ENCODE measurements at regions not wholly inside any gene's neighbourhood (a gene's known extent, or its start where the extent isn't known, plus 50 kb on each side); places are given as distances from the start of the nearest gene placed in this dataset.
"Not testable (repeated sequence)": the region's sequence is repeated elsewhere in the genome, so short reads cannot be mapped to it uniquely, and the experiment has no call there.

- H3K4me3 ChIP-seq (ENCODE audit: low read length) = no peak overlapping the region
- H3K36me3 ChIP-seq (ENCODE audit: control insufficient read depth, insufficient read depth, low read length) = no peaks in the 10 kb centered on the region
- no peak overlapping the region for H3K27ac ChIP-seq (ENCODE audit: low read length)
- no peak for DNase-seq (ENCODE audit: low read depth, low spot score)
- H3K4me1 ChIP-seq (ENCODE audit: control insufficient read depth, insufficient read depth, low read length) = no peaks in the 10 kb centered on the region
- peaks cover 16% of the 10 kb centered on the region for H3K9me3 ChIP-seq (ENCODE audit: control insufficient read depth, insufficient read depth, low read length)
- WGBS (ENCODE audit: insufficient coverage, insufficient read length) = no CpG with 5 or more reads among the region's 2 CpGs
- H3K27me3 ChIP-seq (ENCODE audit: control insufficient read depth, insufficient read depth, low read length) = no peaks in the 10 kb centered on the region
Measured at GRCh38 chr18:70620837-70621612, 332.2 kb downstream of the SOCS6 start.

DNA sequence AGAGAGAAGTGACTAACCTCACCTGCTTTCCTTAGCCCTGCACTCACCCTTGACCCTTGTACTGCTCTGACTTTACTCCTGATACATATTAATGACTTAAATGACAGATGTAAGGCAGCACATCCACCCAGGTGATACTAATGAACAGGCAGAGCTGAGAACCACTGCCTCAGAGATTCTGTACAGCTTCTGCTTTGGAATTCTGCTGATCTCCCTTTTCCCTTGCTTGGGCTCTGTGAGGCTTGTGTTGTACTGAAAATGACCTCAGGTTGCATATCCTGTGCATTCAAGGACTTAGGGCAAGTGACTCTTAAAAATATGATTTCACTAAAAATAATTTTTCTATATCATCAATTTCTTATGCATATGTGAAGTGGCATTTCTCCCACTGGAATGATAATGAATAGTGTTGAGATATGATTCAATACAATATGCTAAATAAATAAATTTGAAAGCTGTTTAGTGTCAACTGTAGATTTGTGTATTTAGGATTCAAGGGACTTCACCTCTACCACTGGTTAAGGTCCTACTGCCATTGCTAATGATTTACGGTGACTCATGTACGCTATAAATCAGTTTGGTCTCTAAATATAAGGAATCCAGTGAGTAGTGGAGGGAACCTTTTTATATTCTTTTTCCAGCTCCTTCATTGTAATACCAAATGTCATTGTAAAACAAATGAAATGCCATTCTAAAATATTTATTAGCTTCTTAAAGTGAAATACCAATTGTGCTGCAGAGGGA is 328.3 kb downstream of the SOCS6 start:
- Histone ChIP-seq H3K27ac (ENCODE audit: low read length) (no peak overlapping the region), H3K4me3 (ENCODE audit: low read length) (no peak overlapping the region), H3K9me3 (ENCODE audit: control insufficient read depth, insufficient read depth, low read length) (peaks cover 8% of the 10 kb centered on the region), H3K4me1 (ENCODE audit: control insufficient read depth, insufficient read depth, low read length) (no peaks in the 10 kb centered on the region), H3K27me3 (ENCODE audit: control insufficient read depth, insufficient read depth, low read length) (no peaks in the 10 kb centered on the region), H3K36me3 (ENCODE audit: control insufficient read depth, insufficient read depth, low read length) (no peaks in the 10 kb centered on the region)
- DNase-seq (ENCODE audit: low read depth, low spot score) = no peak
- WGBS (ENCODE audit: insufficient coverage, insufficient read length) = no CpG with 5 or more reads among the region's 2 CpGs

- H3K27ac ChIP-seq (ENCODE audit: low read length) = no peak overlapping the region
- no peak overlapping the region for H3K4me3 ChIP-seq (ENCODE audit: low read length)
- no peaks in the 10 kb centered on the region for H3K27me3 ChIP-seq (ENCODE audit: control insufficient read depth, insufficient read depth, low read length)
- H3K9me3 ChIP-seq (ENCODE audit: control insufficient read depth, insufficient read depth, low read length) = peaks cover 4% of the 10 kb centered on the region
- WGBS (ENCODE audit: insufficient coverage, insufficient read length) = no CpG with 5 or more reads among the region's 1 CpG
- no peaks in the 10 kb centered on the region for H3K36me3 ChIP-seq (ENCODE audit: control insufficient read depth, insufficient read depth, low read length)
- DNase-seq (ENCODE audit: low read depth, low spot score) = no peak
- H3K4me1 ChIP-seq (ENCODE audit: control insufficient read depth, insufficient read depth, low read length) = no peaks in the 10 kb centered on the region
Measured at GRCh38 chr18:70600225-70600925, 311.5 kb downstream of the SOCS6 start.

DNA sequence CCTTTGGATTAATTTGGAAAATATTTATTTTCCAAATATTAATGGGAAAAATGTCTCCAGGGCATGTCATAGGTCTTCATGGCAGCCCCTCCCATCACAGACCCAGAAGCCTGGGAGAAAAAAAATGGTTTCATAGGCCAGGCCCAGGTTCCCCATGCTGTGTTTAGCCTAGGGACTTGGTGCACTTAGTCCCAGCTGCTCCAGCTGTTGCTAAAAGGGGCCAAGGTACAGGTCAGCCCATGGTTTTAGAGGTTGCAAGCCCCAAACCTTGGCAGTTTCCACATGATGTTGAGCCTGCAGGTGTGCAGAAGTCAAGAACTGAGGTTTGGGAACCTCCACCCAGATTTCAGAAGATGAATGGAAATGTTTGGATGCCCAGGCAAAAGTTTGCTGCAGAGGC is 309.6 kb downstream of the SOCS6 start:
- Histone ChIP-seq H3K27me3 (ENCODE audit: control insufficient read depth, insufficient read depth, low read length) (no peaks in the 10 kb centered on the region), H3K4me1 (ENCODE audit: control insufficient read depth, insufficient read depth, low read length) (no peaks in the 10 kb centered on the region), H3K27ac (ENCODE audit: low read length) (no peak overlapping the region), H3K9me3 (ENCODE audit: control insufficient read depth, insufficient read depth, low read length) (peaks cover 4% of the 10 kb centered on the region), H3K4me3 (ENCODE audit: low read length) (no peak overlapping the region), H3K36me3 (ENCODE audit: control insufficient read depth, insufficient read depth, low read length) (no peaks in the 10 kb centered on the region)
- no peak for DNase-seq (ENCODE audit: low read depth, low spot score)

DNA sequence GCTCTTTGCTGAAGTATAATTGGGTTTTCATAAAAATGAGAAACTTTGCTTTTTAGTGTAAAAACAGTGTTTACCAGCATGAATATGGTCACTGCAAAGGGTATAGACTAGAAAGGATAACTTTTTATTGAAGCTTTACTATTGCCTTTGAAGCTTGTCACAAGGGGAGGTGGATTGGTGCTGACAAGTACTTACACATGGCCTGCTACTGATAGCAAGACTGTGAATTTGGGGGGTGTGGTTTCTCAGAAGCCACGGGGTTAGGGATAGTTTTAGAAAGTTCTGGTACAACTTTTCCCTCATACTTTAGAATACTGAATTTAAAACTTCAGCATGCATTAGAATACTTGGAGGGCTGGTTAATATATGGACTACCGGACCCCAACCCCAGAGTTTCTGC is 294.1 kb downstream of the SOCS6 start:
- DNase-seq (ENCODE audit: low read depth, low spot score) = no peak
- Histone ChIP-seq H3K4me3 (ENCODE audit: low read length) (no peak overlapping the region), H3K4me1 (ENCODE audit: control insufficient read depth, insufficient read depth, low read length) (no peaks in the 10 kb centered on the region), H3K27me3 (ENCODE audit: control insufficient read depth, insufficient read depth, low read length) (no peaks in the 10 kb centered on the region), H3K9me3 (ENCODE audit: control insufficient read depth, insufficient read depth, low read length) (peaks cover 3% of the 10 kb centered on the region; the same call in 1 of the 2 replicates), H3K36me3 (ENCODE audit: control insufficient read depth, insufficient read depth, low read length) (no peaks in the 10 kb centered on the region), H3K27ac (ENCODE audit: low read length) (no peak overlapping the region)
- no CpG with 5 or more reads among the region's 2 CpGs for WGBS (ENCODE audit: insufficient coverage, insufficient read length)

GRCh38 chr18:70578480-70578879 is 289.6 kb downstream of the SOCS6 start:
- Histone ChIP-seq H3K27me3 (ENCODE audit: control insufficient read depth, insufficient read depth, low read length) (no peaks in the 10 kb centered on the region), H3K27ac (ENCODE audit: low read length) (no peak overlapping the region), H3K4me1 (ENCODE audit: control insufficient read depth, insufficient read depth, low read length) (no peaks in the 10 kb centered on the region), H3K9me3 (ENCODE audit: control insufficient read depth, insufficient read depth, low read length) (peaks cover 8% of the 10 kb centered on the region; the same call in 1 of the 2 replicates), H3K36me3 (ENCODE audit: control insufficient read depth, insufficient read depth, low read length) (no peaks in the 10 kb centered on the region), H3K4me3 (ENCODE audit: low read length) (no peak overlapping the region)
- WGBS (ENCODE audit: insufficient coverage, insufficient read length) = no CpG with 5 or more reads among the region's 6 CpGs
- no peak for DNase-seq (ENCODE audit: low read depth, low spot score)

GRCh38 chr18:70577023-70577420 is 288.2 kb downstream of the SOCS6 start:
- H3K27me3 ChIP-seq (ENCODE audit: control insufficient read depth, insufficient read depth, low read length) = no peaks in the 10 kb centered on the region
- WGBS (ENCODE audit: insufficient coverage, insufficient read length) = no CpG with 5 or more reads among the region's 4 CpGs
- H3K36me3 ChIP-seq (ENCODE audit: control insufficient read depth, insufficient read depth, low read length) = no peaks in the 10 kb centered on the region
- peaks cover 8% of the 10 kb centered on the region; the same call in 1 of the 2 replicates for H3K9me3 ChIP-seq (ENCODE audit: control insufficient read depth, insufficient read depth, low read length)
- no peak overlapping the region for H3K4me3 ChIP-seq (ENCODE audit: low read length)
- no peaks in the 10 kb centered on the region for H3K4me1 ChIP-seq (ENCODE audit: control insufficient read depth, insufficient read depth, low read length)
- H3K27ac ChIP-seq (ENCODE audit: low read length) = no peak overlapping the region
- no peak for DNase-seq (ENCODE audit: low read depth, low spot score)

- no peak overlapping the region for H3K4me3 ChIP-seq (ENCODE audit: low read length)
- no CpG with 5 or more reads among the region's 9 CpGs for WGBS (ENCODE audit: insufficient coverage, insufficient read length)
- H3K36me3 ChIP-seq (ENCODE audit: control insufficient read depth, insufficient read depth, low read length) = no peaks in the 10 kb centered on the region
- no peak for DNase-seq (ENCODE audit: low read depth, low spot score)
- peaks cover 8% of the 10 kb centered on the region; the same call in 1 of the 2 replicates for H3K9me3 ChIP-seq (ENCODE audit: control insufficient read depth, insufficient read depth, low read length)
- no peaks in the 10 kb centered on the region for H3K27me3 ChIP-seq (ENCODE audit: control insufficient read depth, insufficient read depth, low read length)
- H3K4me1 ChIP-seq (ENCODE audit: control insufficient read depth, insufficient read depth, low read length) = no peaks in the 10 kb centered on the region
- no peak overlapping the region for H3K27ac ChIP-seq (ENCODE audit: low read length)
Measured at GRCh38 chr18:70576276-70577022, 287.6 kb downstream of the SOCS6 start.

DNA sequence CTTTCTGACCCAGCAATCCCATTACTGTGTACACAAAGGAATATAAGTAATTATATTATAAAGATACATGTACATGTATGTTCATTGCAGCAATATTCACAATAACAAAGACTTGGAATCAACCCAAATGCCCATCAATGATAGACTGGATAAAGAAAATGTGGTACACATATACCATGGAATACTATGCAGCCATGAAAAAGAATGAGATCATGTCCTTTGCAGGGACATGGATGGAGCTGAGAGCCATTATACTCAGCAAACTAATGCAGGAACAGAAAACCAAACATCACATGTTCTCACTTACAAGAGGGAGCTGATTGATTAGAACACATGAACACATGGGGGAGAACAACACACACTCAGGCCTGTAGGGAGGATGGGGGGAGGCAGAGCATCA is 286.1 kb downstream of the SOCS6 start:
- not testable (repeated sequence) for H3K27me3 ChIP-seq (ENCODE audit: control insufficient read depth, insufficient read depth, low read length); H3K9me3 ChIP-seq (ENCODE audit: control insufficient read depth, insufficient read depth, low read length); H3K4me3 ChIP-seq (ENCODE audit: low read length); H3K27ac ChIP-seq (ENCODE audit: low read length); H3K36me3 ChIP-seq (ENCODE audit: control insufficient read depth, insufficient read depth, low read length); H3K4me1 ChIP-seq (ENCODE audit: control insufficient read depth, insufficient read depth, low read length); DNase-seq (ENCODE audit: low read depth, low spot score)

DNA sequence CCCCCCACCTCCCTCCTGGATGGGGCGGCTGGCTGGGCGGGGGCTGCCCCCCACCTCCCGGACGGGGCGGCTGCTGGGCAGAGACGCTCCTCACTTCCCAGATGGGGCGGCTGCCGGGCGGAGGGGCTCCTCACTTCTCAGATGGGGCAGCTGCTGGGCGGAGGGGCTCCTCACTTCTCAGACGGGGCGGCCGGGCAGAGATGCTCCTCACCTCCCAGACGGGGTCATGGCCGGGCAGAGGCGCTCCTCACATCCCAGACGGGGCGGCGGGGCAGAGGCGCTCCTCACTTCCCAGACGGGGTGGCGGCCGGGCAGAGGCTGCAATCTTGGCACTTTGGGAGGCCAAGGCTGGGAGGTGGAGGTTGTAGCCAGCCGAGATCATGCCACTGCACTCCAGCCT is 280.8 kb downstream of the SOCS6 start:
- WGBS (ENCODE audit: insufficient coverage, insufficient read length) = no CpG with 5 or more reads among the region's 24 CpGs
- H3K27ac ChIP-seq (ENCODE audit: low read length); H3K27me3 ChIP-seq (ENCODE audit: control insufficient read depth, insufficient read depth, low read length); DNase-seq (ENCODE audit: low read depth, low spot score); H3K36me3 ChIP-seq (ENCODE audit: control insufficient read depth, insufficient read depth, low read length); H3K9me3 ChIP-seq (ENCODE audit: control insufficient read depth, insufficient read depth, low read length); H3K4me3 ChIP-seq (ENCODE audit: low read length); H3K4me1 ChIP-seq (ENCODE audit: control insufficient read depth, insufficient read depth, low read length): not testable (repeated sequence)
